H1 (cell line): ENCODE measurements at regions not wholly inside any gene's neighbourhood (a gene's known extent, or its start where the extent isn't known, plus 50 kb on each side); places are given as distances from the start of the nearest gene placed in this dataset.

Source experiments
- CTCF ChIA-PET: fragments of 300-600 bp; sonication (Branson Sonifier 250); formaldehyde crosslinking; loops from one replicate; lab custom pipeline; 2021; ENCODE audit not compliant: partially characterized antibody; lab: Charles Lee
- POLR2A ChIA-PET: fragments of 300-600 bp; sonication (Branson Sonifier 250); formaldehyde crosslinking; loops from one replicate; lab custom pipeline; 2021; ENCODE audit warnings: inconsistent platforms; ENCODE audit not compliant: partially characterized antibody; lab: Charles Lee
- DNase-seq, 2 experiments: peaks; one replicate each; pipeline versions ENCODE4 v3.0.0 to v3.0.0-alpha.2; 2010 to 2022; ENCODE audit warnings: low spot score in 2 of 2, low read depth in 1 of 2, mixed read lengths in 1 of 2
- FAIRE-seq: peaks from 2 replicates; lab custom pipeline; 2011; peaks lifted over from hg19 to GRCh38; lab: Jason Lieb, UNC
- H2AFZ ChIP-seq: 2 replicates; pipeline ENCODE4 v1.8.1; 2012; ENCODE audit warnings: low read length, inconsistent platforms
- H2AK5ac ChIP-seq: 2 replicates; pipeline ENCODE4 v1.6.1; 2013; ENCODE audit warnings: low read depth, low read length
- H2BK120ac ChIP-seq: replicated peaks from 2 replicates; pipeline ENCODE3; 2013; ENCODE audit warnings: low read depth, low read length, inconsistent platforms
- H2BK12ac ChIP-seq: 2 replicates; pipeline ENCODE4 v1.6.1; 2013; ENCODE audit warnings: low read depth, low read length
- H2BK15ac ChIP-seq: 2 replicates; pipeline ENCODE4 v1.6.1; 2013; ENCODE audit warnings: low read length
- H2BK20ac ChIP-seq: 2 replicates; pipeline ENCODE4 v1.6.1; 2013; ENCODE audit warnings: low read length
- H2BK5ac ChIP-seq: 2 replicates; pipeline ENCODE4 v1.6.1; 2013; ENCODE audit warnings: low read depth, low read length
- H3K14ac ChIP-seq: 2 replicates; pipeline ENCODE4 v1.6.1; 2013; ENCODE audit warnings: inconsistent platforms; ENCODE audit not compliant: insufficient read length
- H3K18ac ChIP-seq: 2 replicates; pipeline ENCODE4 v1.6.1; 2013; ENCODE audit warnings: low read length; ENCODE audit errors: extremely low read depth
- H3K23ac ChIP-seq: 2 replicates; pipeline ENCODE4 v1.6.1; 2013; ENCODE audit warnings: inconsistent platforms; ENCODE audit not compliant: insufficient read length
- H3K23me2 ChIP-seq: 2 replicates; pipeline ENCODE4 v1.6.1; 2013; ENCODE audit warnings: low read depth, low read length
- H3K27ac ChIP-seq: 2 replicates; pipeline ENCODE4 v1.6.1; 2011; ENCODE audit warnings: low read depth, low read length, inconsistent platforms
- H3K27me3 ChIP-seq, 4 experiments: replicated peaks in 1 of 4; 1 replicate in 1 of 4; 2 replicates in 3 of 4; pipeline versions ENCODE4 v1.6.1 to v1.8.1; 2011 to 2013; ENCODE audit warnings: low read length in 3 of 4, mild to moderate bottlenecking in 3 of 4, inconsistent platforms in 2 of 4, mixed read lengths in 2 of 4, moderate library complexity in 1 of 4; ENCODE audit not compliant: control insufficient read depth in 3 of 4, insufficient read depth in 3 of 4; ENCODE audit errors: extremely low read depth in 1 of 4
- H3K36me3 ChIP-seq, 4 experiments: 2 replicates each; pipeline versions ENCODE4 v1.6.1 to v1.8.1; 2011 to 2013; ENCODE audit warnings: mild to moderate bottlenecking in 4 of 4, low read length in 3 of 4, moderate library complexity in 2 of 4, control low read depth in 1 of 4, inconsistent platforms in 1 of 4; ENCODE audit not compliant: insufficient read depth in 4 of 4, control insufficient read depth in 2 of 4
- H3K4ac ChIP-seq: replicated peaks from 2 replicates; pipeline ENCODE3; 2013; ENCODE audit warnings: low read length, low read depth, mixed read lengths, inconsistent platforms; ENCODE audit not compliant: insufficient read length
- H3K4me1 ChIP-seq, 4 experiments: replicated peaks in 1 of 4; 1 replicate in 1 of 4; 2 replicates in 3 of 4; pipeline versions ENCODE4 v1.6.1 to v1.8.1; 2011 to 2013; ENCODE audit warnings: low read length in 3 of 4, inconsistent platforms in 2 of 4, mixed read lengths in 1 of 4; ENCODE audit not compliant: insufficient read depth in 4 of 4, control insufficient read depth in 3 of 4
- H3K4me2 ChIP-seq, 2 experiments: 2 replicates each; pipeline versions ENCODE4 v1.6.1 to v1.8.1; 2011 to 2013; ENCODE audit warnings: low read depth in 2 of 2, low read length in 2 of 2, control low read depth in 1 of 2, inconsistent platforms in 1 of 2, mild to moderate bottlenecking in 1 of 2; ENCODE audit not compliant: insufficient read depth in 1 of 2
- H3K4me3 ChIP-seq, 4 experiments: fragments of 200-600, 300-600 bp in 1 of 4; sonication (generic), shearing (Covaris generic), sonication (Bioruptor Twin) in 1 of 4; 2 replicates each; pipeline versions ENCODE4 v1.5.1 to v1.8.1; 2011 to 2016; ENCODE audit warnings: low read length in 4 of 4, low read depth in 3 of 4, control low read depth in 2 of 4, inconsistent platforms in 2 of 4, mild to moderate bottlenecking in 2 of 4, mixed read lengths in 1 of 4, moderate library complexity in 1 of 4; ENCODE audit not compliant: insufficient read depth in 2 of 4; ENCODE audit errors: extremely low read depth in 1 of 4
- H3K56ac ChIP-seq: replicated peaks from 2 replicates; pipeline ENCODE3; 2013; ENCODE audit warnings: low read depth, mild to moderate bottlenecking, mixed read lengths, low read length, inconsistent platforms; ENCODE audit not compliant: insufficient read length
- H3K79me1 ChIP-seq: 2 replicates; pipeline ENCODE4 v1.6.1; 2013; ENCODE audit warnings: low read depth, low read length, control low read depth
- H3K79me2 ChIP-seq, 2 experiments: 2 replicates each; pipeline versions ENCODE4 v1.6.1 to v1.8.1; 2012 to 2013; ENCODE audit warnings: low read length in 2 of 2, mild to moderate bottlenecking in 2 of 2, inconsistent platforms in 1 of 2; ENCODE audit not compliant: insufficient read depth in 2 of 2, control insufficient read depth in 1 of 2
- H3K9ac ChIP-seq, 4 experiments: replicated peaks in 1 of 4; 1 replicate in 1 of 4; 2 replicates in 3 of 4; pipeline versions ENCODE4 v1.6.1 to v1.8.1; 2011 to 2013; ENCODE audit warnings: low read depth in 3 of 4, low read length in 3 of 4, control low read depth in 2 of 4, mild to moderate bottlenecking in 2 of 4, moderate library complexity in 2 of 4, inconsistent platforms in 1 of 4; ENCODE audit errors: extremely low read depth in 1 of 4
- H3K9me3 ChIP-seq, 2 experiments: 2 replicates each; pipeline versions ENCODE4 v1.6.1 to v1.8.1; 2012 to 2013; ENCODE audit warnings: mild to moderate bottlenecking in 2 of 2, moderate library complexity in 2 of 2, control low read depth in 1 of 2, inconsistent platforms in 1 of 2, low read depth in 1 of 2, low read length in 1 of 2, mixed read lengths in 1 of 2; ENCODE audit not compliant: insufficient read depth in 2 of 2
- H4K20me1 ChIP-seq, 2 experiments: replicated peaks in 1 of 2; 2 replicates each; pipeline versions ENCODE3 to v1.8.1; 2011 to 2013; ENCODE audit warnings: inconsistent platforms in 2 of 2, low read length in 2 of 2, mild to moderate bottlenecking in 1 of 2; ENCODE audit not compliant: insufficient read depth in 2 of 2, control insufficient read depth in 1 of 2
- H4K5ac ChIP-seq: 2 replicates; pipeline ENCODE4 v1.6.1; 2013; ENCODE audit warnings: low read length, low read depth, mixed read lengths, inconsistent platforms; ENCODE audit not compliant: insufficient read length
- H4K8ac ChIP-seq: 2 replicates; pipeline ENCODE4 v1.8.0; 2013; ENCODE audit warnings: mild to moderate bottlenecking, moderate library complexity, low read length, inconsistent platforms; ENCODE audit not compliant: insufficient read depth; ENCODE audit errors: extremely low read depth
- H4K91ac ChIP-seq: replicated peaks from 2 replicates; pipeline ENCODE3; 2013; ENCODE audit warnings: low read length, mixed read lengths, inconsistent platforms; ENCODE audit not compliant: insufficient read length
- BRCA1 ChIP-seq: IDR thresholded peaks from 2 replicates; pipeline ENCODE4 v1.6.1; 2012; ENCODE audit warnings: low read depth, low read length, improper control_type of control experiment
- CREB1 ChIP-seq: IDR thresholded peaks from 2 replicates; pipeline ENCODE4 v1.6.1; 2012; ENCODE audit warnings: inconsistent platforms
- KDM1A ChIP-seq: fragments of 200-600, 300-600 bp; sonication (generic); IDR thresholded peaks from 2 replicates; pipeline ENCODE4 v1.7.1; 2016; ENCODE audit warnings: mild to moderate bottlenecking, low read length, borderline replicate concordance
- MAFK ChIP-seq: IDR thresholded peaks from 2 replicates; pipeline ENCODE4 v1.6.1; 2012; ENCODE audit warnings: low read depth, mild to moderate bottlenecking, improper control_type of control experiment, low read length
- TEAD4 ChIP-seq: IDR thresholded peaks from 2 replicates; pipeline ENCODE4 v1.6.1; 2012; ENCODE audit warnings: low read depth, low read length, inconsistent platforms, mixed read lengths
- WGBS, 2 experiments: shearing (Covaris generic) in 1 of 2; methylation state at CpG; one replicate each; pipeline versions ENCODE4 v1.1.6 to v1.1.7; 2013 to 2015; ENCODE audit warnings: low lambda C conversion rate in 2 of 2, mixed read lengths in 2 of 2, inconsistent platforms in 1 of 2, low coverage in 1 of 2, missing lambda C conversion rate in 1 of 2; ENCODE audit not compliant: insufficient replicate concordance in 2 of 2, insufficient coverage in 1 of 2, insufficient read length in 1 of 2; ENCODE audit errors: extremely low coverage in 1 of 2, missing lambda C conversion rate in 1 of 2; 5-methylcytosine and 5-hydroxymethylcytosine counted together

- Histone ChIP-seq H3K9me3 (no peaks in the 10 kb centered on the region), H3K18ac (no peak overlapping the region), H4K20me1 (no peaks in the 10 kb centered on the region), H2BK120ac (no peak overlapping the region), H3K79me2 (no peaks in the 10 kb centered on the region), H4K5ac (no peak overlapping the region), H2AFZ (peak overlapping the region; percentile 51; the same call in 1 of the 2 replicates), H3K23ac (no peak overlapping the region), H3K23me2 (no peaks in the 10 kb centered on the region), H2BK5ac (no peak overlapping the region), H3K56ac (no peak overlapping the region), H3K4ac (no peak overlapping the region), H4K91ac (no peak overlapping the region), H2BK12ac (no peak overlapping the region), H3K27ac (no peak overlapping the region), H3K4me3 (no peak overlapping the region), H2BK20ac (0 out of 2 replicates have a peak overlapping the region, but pooled peaks have one; percentile 57), H3K79me1 (no peaks in the 10 kb centered on the region), H3K36me3 (no peaks in the 10 kb centered on the region), H2AK5ac (no peak overlapping the region), H4K8ac (no peak overlapping the region), H3K27me3 (no peaks in the 10 kb centered on the region), H3K4me2 (no peak overlapping the region), H3K4me1 (peaks cover 0 to 3% (median 1%) of the 10 kb centered on the region in 4 experiments; a peak in 1 of 7 replicates), H3K14ac (no peak overlapping the region), H3K9ac (no peak overlapping the region), H2BK15ac (no peak overlapping the region; the same call in 1 of the 2 replicates)
- CTCF ChIA-PET: interaction anchor here (1.1 to 1.7 kb wide), 4 partner anchors 11 to 152 kb away, joined by 3 to 8 read pairs (median 3); no protein-coding TSS in a partner anchor
- POLR2A ChIA-PET: no interaction called here
- TF ChIP-seq TEAD4: no peak
- no peak for TF ChIP-seq BRCA1
- TF ChIP-seq KDM1A: no peak
- TF ChIP-seq MAFK: no peak
- TF ChIP-seq CREB1: no peak
- DNase-seq: no peak
- WGBS, 2 experiments: 67% methylated on average over 5 of the region's 5 CpGs; no CpG with 5 or more reads in 1 of the 2 experiments
- no peak for FAIRE-seq
Measured at GRCh38 chr1:216894494-216894893, 171.3 kb upstream of the ESRRG start.
